NOMO-1 treated with DMSO at 0.1 percent for 48 hours (cell line): ENCODE measurements at regions not wholly inside any gene's neighbourhood (a gene's known extent, or its start where the extent isn't known, plus 50 kb on each side); places are given as distances from the start of the nearest gene placed in this dataset.

ENCODE experiments used
- DNase-seq: peaks from one replicate; lab custom pipeline; 2025; ENCODE audit not compliant: unreplicated experiment; lab: John Stamatoyannopoulos, UW

GRCh38 chr12:60995256-60995825 is 1264.9 kb upstream of the USP15 start:
- no peak for DNase-seq

- DNase-seq, result no peak
Measured at GRCh38 chr12:60997869-60998378, 1262.3 kb upstream of the USP15 start.

- no peak for DNase-seq
Measured at GRCh38 chr12:61009192-61009591, 1251.0 kb upstream of the USP15 start.

- DNase-seq, result no peak
Measured at GRCh38 chr12:61011767-61012423, 1248.3 kb upstream of the USP15 start.

GRCh38 chr12:61018571-61018970 is 1241.6 kb upstream of the USP15 start:
- DNase-seq, result peak; percentile 30

- DNase-seq, result no peak
Measured at GRCh38 chr12:61023231-61023630, 1237.0 kb upstream of the USP15 start.

GRCh38 chr12:61029516-61029915 is 1230.7 kb upstream of the USP15 start:
- DNase-seq, result no peak

- no peak for DNase-seq
Measured at GRCh38 chr12:61037792-61038191, 1222.4 kb upstream of the USP15 start.

GRCh38 chr12:61043838-61044237 is 1216.4 kb upstream of the USP15 start:
- no peak for DNase-seq

- no peak for DNase-seq
Measured at GRCh38 chr12:61044766-61045165, 1215.4 kb upstream of the USP15 start.

- no peak for DNase-seq
Measured at GRCh38 chr12:61070640-61071414, 1189.4 kb upstream of the USP15 start.

- no peak for DNase-seq
Measured at GRCh38 chr12:61072717-61073116, 1187.5 kb upstream of the USP15 start.

- no peak for DNase-seq
Measured at GRCh38 chr12:61095111-61095510, 1165.1 kb upstream of the USP15 start.

- no peak for DNase-seq
Measured at GRCh38 chr12:61098031-61098580, 1162.1 kb upstream of the USP15 start.

GRCh38 chr12:61107118-61107517 is 1153.1 kb upstream of the USP15 start:
- DNase-seq, result no peak

- no peak for DNase-seq
Measured at GRCh38 chr12:61111218-61111617, 1149.0 kb upstream of the USP15 start.

- DNase-seq, result no peak
Measured at GRCh38 chr12:61137677-61138414, 1122.4 kb upstream of the USP15 start.

GRCh38 chr12:61138415-61138759 is 1121.8 kb upstream of the USP15 start:
- DNase-seq, result no peak

- DNase-seq, result no peak
Measured at GRCh38 chr12:61161961-61162360, 1098.2 kb upstream of the USP15 start.

GRCh38 chr12:61188801-61189595 is 1071.2 kb upstream of the USP15 start:
- DNase-seq, result no peak
